MCF 10A (cell line): ENCODE measurements at regions not wholly inside any gene's neighbourhood (a gene's known extent, or its start where the extent isn't known, plus 50 kb on each side); places are given as distances from the start of the nearest gene placed in this dataset.

ENCODE experiments used
- BruUV-seq: library from RNA; stranded (reverse); fragments of 400-500 nt; replicated peaks from 2 replicates; lab custom pipeline; 2021; lab: Mats Ljungman, UMichigan
- CTCF ChIA-PET: fragments of 300-600 bp; sonication (Branson Sonifier 250); formaldehyde crosslinking; extraction: SDS; loops from one replicate; lab custom pipeline; 2021; ENCODE audit warnings: antibody characterized with exemption, inconsistent platforms; lab: Yijun Ruan, JAX
- POLR2A ChIA-PET: fragments of 300-600, 350-650 bp; sonication (Branson Sonifier 250); formaldehyde crosslinking; extraction: SDS; loops from one replicate; lab custom pipeline; 2020; ENCODE audit warnings: antibody characterized with exemption, inconsistent platforms; lab: Yijun Ruan, JAX
- DNase-seq: peaks from one replicate; pipeline ENCODE4 v3.0.0-alpha.2; 2018; ENCODE audit not compliant: unreplicated experiment
- H3K27ac Mint-ChIP-seq: one replicate; pipeline ENCODE4 v1.8.0; 2022; ENCODE audit warnings: mild to moderate bottlenecking, low read depth, mixed read lengths; ENCODE audit not compliant: unreplicated experiment
- H3K27me3 Mint-ChIP-seq: one replicate; pipeline ENCODE4 v1.8.0; 2022; ENCODE audit warnings: mixed read lengths; ENCODE audit not compliant: insufficient read depth, unreplicated experiment
- H3K36me3 Mint-ChIP-seq: one replicate; pipeline ENCODE4 v1.8.0; 2022; ENCODE audit warnings: mild to moderate bottlenecking, moderate library complexity, mixed read lengths; ENCODE audit not compliant: insufficient read depth, unreplicated experiment
- H3K4me1 Mint-ChIP-seq: one replicate; pipeline ENCODE4 v1.8.0; 2022; ENCODE audit warnings: mixed read lengths; ENCODE audit not compliant: insufficient read depth, unreplicated experiment
- H3K4me3 Mint-ChIP-seq: one replicate; pipeline ENCODE4 v1.8.0; 2022; ENCODE audit warnings: mild to moderate bottlenecking, moderate library complexity, mixed read lengths; ENCODE audit not compliant: unreplicated experiment
- H3K9me3 Mint-ChIP-seq: one replicate; pipeline ENCODE4 v1.8.0; 2022; ENCODE audit warnings: mixed read lengths; ENCODE audit not compliant: unreplicated experiment
- CTCF ChIP-seq: fragments of 200-600 bp; IDR thresholded peaks from one replicate; pipeline ENCODE4 v1.8.0; 2022; ENCODE audit warnings: antibody characterized with exemption, mild to moderate bottlenecking; ENCODE audit not compliant: unreplicated experiment
- intact Hi-C: fragments of 100-400 bp; cut with micrococcal nuclease; formaldehyde crosslinking; loops from 2 replicates; pipeline ENCODE4 v1.14.1; 2022

- intact Hi-C loops: no loop called here
- Mint-ChIP-seq H3K9me3 (no peaks in the 10 kb centered on the region), H3K27ac (no peak overlapping the region), H3K4me1 (no peaks in the 10 kb centered on the region), H3K36me3 (no peaks in the 10 kb centered on the region), H3K27me3 (no peaks in the 10 kb centered on the region), H3K4me3 (no peak overlapping the region)
- ChIA-PET POLR2A (interaction anchor here (1.0 to 1.9 kb wide), 2 partner anchors 16 to 26 kb away, joined by 6 read pairs; no protein-coding TSS in a partner anchor), CTCF (interaction anchor here (0.6 to 0.8 kb wide), 2 partner anchors 14 to 193 kb away, joined by 3 read pairs; no protein-coding TSS in a partner anchor)
- no peak for TF ChIP-seq CTCF
- no TSS peak for BruUV-seq
- no peak for DNase-seq
Measured at GRCh38 chr1:95716097-95716496, 482.1 kb downstream of the RWDD3 start.

- Mint-ChIP-seq H3K4me3 (no peak overlapping the region), H3K27me3 (no peaks in the 10 kb centered on the region), H3K9me3 (no peaks in the 10 kb centered on the region), H3K36me3 (no peaks in the 10 kb centered on the region), H3K4me1 (no peaks in the 10 kb centered on the region), H3K27ac (no peak overlapping the region)
- ChIA-PET CTCF (interaction anchor here (0.8 kb wide), 1 partner anchor 193 kb away, joined by 3 read pairs; no protein-coding TSS in a partner anchor), POLR2A (interaction anchor here (1.0 to 1.9 kb wide), 2 partner anchors 16 to 26 kb away, joined by 6 read pairs; no protein-coding TSS in a partner anchor)
- intact Hi-C loops: no loop called here
- TF ChIP-seq CTCF: no peak
- no TSS peak for BruUV-seq
- DNase-seq: no peak
Measured at GRCh38 chr1:95716550-95716949, 482.5 kb downstream of the RWDD3 start.

- no peak for TF ChIP-seq CTCF
- Mint-ChIP-seq H3K27me3 (no peaks in the 10 kb centered on the region), H3K27ac (no peak overlapping the region), H3K4me1 (peaks cover 14% of the 10 kb centered on the region), H3K9me3 (no peaks in the 10 kb centered on the region), H3K4me3 (no peak overlapping the region), H3K36me3 (no peaks in the 10 kb centered on the region)
- BruUV-seq: no TSS peak
- intact Hi-C loops: no loop called here
- DNase-seq: peak; percentile 94
- ChIA-PET POLR2A (interaction anchor here (0.8 to 1.8 kb wide), 4 partner anchors 9 to 288 kb away, joined by 3 to 6 read pairs (median 3); no protein-coding TSS in a partner anchor), CTCF (interaction anchor here (0.6 to 3.8 kb wide), 5 partner anchors 8 to 408 kb away, joined by 3 to 17 read pairs (median 3); no protein-coding TSS in a partner anchor)
Measured at GRCh38 chr1:95723346-95723745, 489.3 kb downstream of the RWDD3 start.

- Mint-ChIP-seq H3K4me1 (peaks cover 21% of the 10 kb centered on the region), H3K27me3 (no peaks in the 10 kb centered on the region), H3K4me3 (no peak overlapping the region), H3K9me3 (peaks cover 6% of the 10 kb centered on the region), H3K27ac (no peak overlapping the region), H3K36me3 (no peaks in the 10 kb centered on the region)
- POLR2A ChIA-PET: no interaction called here
- BruUV-seq: no TSS peak
- no peak for DNase-seq
- intact Hi-C loops: no loop called here
- CTCF ChIA-PET: no interaction called here
- no peak for TF ChIP-seq CTCF
Measured at GRCh38 chr1:95728841-95729240, 494.8 kb downstream of the RWDD3 start.
